ENCODE measurements at regions not wholly inside any gene's neighbourhood (a gene's known extent, or its start where the extent isn't known, plus 50 kb on each side); places are given as distances from the start of the nearest gene placed in this dataset.

DNA sequence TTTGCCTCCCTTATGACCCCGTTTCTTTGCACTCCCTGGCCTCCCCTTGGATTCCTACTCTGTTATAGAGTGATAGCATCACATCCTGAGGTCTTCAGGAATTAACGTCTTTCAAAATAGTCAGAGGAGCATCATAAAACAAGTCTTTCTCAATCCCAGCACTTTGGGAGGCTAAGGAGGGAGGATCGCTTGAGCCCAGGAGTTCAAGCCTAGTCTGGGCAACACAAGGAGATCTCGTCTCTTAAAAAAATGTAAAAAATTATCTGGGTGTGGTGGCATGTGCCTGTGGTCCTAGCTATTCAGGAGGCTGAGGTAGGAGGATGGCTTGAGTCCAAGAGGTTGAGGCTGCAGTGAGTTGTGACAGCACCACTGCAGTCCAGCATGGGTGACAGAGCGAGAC lies 68.7 kb upstream of the AMPD3 start:
- TF ChIP-seq, protein P1, sequence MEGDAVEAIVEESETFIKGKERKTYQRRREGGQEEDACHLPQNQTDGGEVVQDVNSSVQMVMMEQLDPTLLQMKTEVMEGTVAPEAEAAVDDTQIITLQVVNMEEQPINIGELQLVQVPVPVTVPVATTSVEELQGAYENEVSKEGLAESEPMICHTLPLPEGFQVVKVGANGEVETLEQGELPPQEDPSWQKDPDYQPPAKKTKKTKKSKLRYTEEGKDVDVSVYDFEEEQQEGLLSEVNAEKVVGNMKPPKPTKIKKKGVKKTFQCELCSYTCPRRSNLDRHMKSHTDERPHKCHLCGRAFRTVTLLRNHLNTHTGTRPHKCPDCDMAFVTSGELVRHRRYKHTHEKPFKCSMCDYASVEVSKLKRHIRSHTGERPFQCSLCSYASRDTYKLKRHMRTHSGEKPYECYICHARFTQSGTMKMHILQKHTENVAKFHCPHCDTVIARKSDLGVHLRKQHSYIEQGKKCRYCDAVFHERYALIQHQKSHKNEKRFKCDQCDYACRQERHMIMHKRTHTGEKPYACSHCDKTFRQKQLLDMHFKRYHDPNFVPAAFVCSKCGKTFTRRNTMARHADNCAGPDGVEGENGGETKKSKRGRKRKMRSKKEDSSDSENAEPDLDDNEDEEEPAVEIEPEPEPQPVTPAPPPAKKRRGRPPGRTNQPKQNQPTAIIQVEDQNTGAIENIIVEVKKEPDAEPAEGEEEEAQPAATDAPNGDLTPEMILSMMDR (IDR thresholded peaks at IDR 0.05; ENCODE audit: low read depth, low read length, missing control alignments) = no peak
- DNase-seq (ENCODE audit: low read depth) = no peak
- H3K4me3 ChIP-seq (ENCODE audit: low read depth, low read length) = no peak overlapping the region

DNA sequence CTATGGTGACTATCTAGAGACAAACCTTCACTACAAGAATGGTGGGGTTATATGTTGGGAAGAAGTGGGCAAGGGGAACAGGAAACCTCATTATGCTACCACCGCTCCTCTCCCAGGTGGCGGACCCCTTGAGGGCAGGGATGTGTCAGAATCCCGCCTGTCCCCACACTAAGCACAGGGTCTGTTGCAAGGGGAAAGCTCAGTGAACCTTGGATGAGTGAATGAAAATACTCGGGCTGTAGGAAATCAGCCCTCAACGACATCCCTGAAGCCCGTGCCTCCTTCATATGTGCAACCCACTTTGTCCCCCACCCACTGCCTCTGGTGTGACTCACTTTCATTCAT lies 68.2 kb upstream of the AMPD3 start:
- H3K4me3 ChIP-seq (ENCODE audit: low read depth, low read length) = no peak overlapping the region
- TF ChIP-seq, protein P1 (IDR thresholded peaks at IDR 0.05; ENCODE audit: low read depth, low read length, missing control alignments) = no peak
- no peak for DNase-seq (ENCODE audit: low read depth)

DNA sequence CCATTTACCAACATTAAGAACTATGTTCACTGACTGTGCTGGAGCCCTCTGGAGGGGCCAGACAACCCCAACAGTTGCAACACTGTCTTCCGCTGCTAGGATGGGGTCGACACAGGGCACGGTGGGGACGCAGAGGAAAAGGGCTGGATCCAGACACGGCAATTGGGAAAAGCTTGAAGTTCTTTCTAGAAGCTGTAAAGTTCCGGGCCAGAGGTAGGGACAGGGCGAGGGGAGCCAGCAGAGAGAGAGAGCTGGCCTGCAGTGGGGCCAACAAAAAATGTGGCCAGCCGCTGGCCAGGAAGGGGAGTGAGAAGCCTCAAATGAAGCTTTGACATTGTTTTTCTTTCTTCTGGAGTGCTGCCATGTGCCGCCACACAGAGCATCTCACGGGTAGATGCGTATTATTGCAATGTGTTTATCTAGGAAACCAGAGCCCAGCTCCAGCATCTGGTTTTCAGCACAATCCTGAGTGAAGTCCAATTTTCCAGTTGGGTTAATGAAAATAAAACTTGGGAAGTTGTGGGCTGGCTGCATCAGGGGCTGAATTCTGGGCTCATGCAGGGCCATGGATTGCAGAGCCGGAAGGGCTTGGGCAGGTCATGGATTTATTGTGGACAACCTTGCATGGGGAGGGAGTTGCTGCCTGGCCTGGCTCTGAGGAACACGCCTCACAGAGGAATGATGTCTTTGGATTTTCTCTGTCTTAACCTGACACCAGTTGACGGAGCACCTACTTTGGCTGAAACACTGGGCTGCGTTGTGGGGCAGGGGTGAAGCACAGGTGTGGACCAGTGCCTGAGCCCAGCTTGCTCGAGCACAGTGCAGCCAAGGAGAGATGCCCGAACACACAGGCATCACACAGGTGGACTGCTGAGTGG lies 67.6 kb upstream of the AMPD3 start:
- TF ChIP-seq, protein P1 (IDR thresholded peaks at IDR 0.05; ENCODE audit: low read depth, low read length, missing control alignments) = no peak
- no peak overlapping the region for H3K4me3 ChIP-seq (ENCODE audit: low read depth, low read length)
- no peak for DNase-seq (ENCODE audit: low read depth)

DNA sequence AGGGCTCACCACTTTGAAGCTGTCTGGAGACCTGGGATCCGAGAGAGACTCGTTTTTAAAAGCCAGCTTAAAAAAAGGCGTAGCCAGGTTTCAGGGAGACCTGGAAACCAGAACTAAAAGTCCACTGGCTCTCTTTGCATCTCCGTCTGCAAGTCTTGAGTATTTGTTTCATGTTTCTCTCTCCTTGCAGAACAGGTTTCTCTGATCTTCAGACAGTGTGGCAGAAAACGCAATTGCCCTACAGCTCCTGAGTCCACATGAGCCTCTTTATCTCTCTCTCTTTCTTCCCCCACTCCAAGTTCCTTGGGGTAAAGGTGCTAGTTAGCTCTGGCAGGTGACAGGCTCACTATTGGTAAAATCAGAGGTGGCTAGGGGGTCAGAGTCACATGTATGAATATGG lies 67.0 kb upstream of the AMPD3 start:
- DNase-seq (ENCODE audit: low read depth) = no peak
- TF ChIP-seq, protein P1 (IDR thresholded peaks at IDR 0.05; ENCODE audit: low read depth, low read length, missing control alignments) = no peak
- H3K4me3 ChIP-seq (ENCODE audit: low read depth, low read length) = no peak overlapping the region

DNA sequence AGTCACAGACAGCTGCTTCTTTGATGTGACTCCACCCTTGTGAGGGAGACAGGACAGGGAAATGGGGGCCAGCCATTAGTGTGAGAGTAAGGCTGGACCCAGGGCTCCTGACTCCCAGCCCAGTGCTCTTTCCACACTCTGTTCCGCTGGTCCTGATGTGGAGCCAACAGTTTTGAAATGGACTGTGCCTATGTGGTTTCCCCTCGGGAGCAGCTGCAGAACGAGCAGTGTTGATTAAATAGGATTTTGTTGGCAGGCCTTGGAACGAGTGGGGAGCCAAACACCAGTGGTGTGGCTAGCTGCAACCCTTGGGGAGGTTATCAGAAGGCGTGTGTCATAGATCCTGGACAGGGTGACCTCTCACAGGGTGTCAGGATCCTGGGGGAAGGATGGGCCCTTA lies 66.5 kb upstream of the AMPD3 start:
- no peak overlapping the region for H3K4me3 ChIP-seq (ENCODE audit: low read depth, low read length)
- TF ChIP-seq, protein P1 (IDR thresholded peaks at IDR 0.05; ENCODE audit: low read depth, low read length, missing control alignments) = no peak
- no peak for DNase-seq (ENCODE audit: low read depth)

DNA sequence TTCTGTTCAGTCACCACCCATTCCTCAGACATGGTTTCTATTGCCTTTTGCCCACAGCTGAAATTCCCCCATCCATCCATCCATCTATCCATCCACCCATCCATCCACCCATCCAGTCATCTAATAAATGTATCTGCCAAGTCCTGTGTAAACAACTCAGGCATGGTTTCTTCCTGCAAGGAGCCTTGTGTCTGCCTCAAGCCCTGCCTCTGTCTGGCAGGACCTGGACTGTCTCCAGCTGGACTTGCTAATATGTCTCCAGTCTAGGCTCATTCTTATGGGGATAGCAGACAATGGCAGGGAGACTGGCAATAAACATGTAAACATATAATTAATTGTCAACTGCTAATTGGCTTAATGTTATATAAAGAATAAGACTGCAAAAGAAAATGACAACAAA lies 64.7 kb upstream of the AMPD3 start:
- TF ChIP-seq, protein P1 (IDR thresholded peaks at IDR 0.05; ENCODE audit: low read depth, low read length, missing control alignments) = no peak
- no peak overlapping the region for H3K4me3 ChIP-seq (ENCODE audit: low read depth, low read length)
- no peak for DNase-seq (ENCODE audit: low read depth)

All from GM12864 (cell line).